Endothelial cell of umbilical vein (primary cell): ENCODE measurements at regions not wholly inside any gene's neighbourhood (a gene's known extent, or its start where the extent isn't known, plus 50 kb on each side); places are given as distances from the start of the nearest gene placed in this dataset.

Experiments
- FOS ChIP-seq: IDR thresholded peaks from 2 replicates; pipeline ENCODE4 v1.6.1; 2011; ENCODE audit warnings: mild to moderate bottlenecking, low read length, moderate library complexity, borderline replicate concordance; ENCODE audit not compliant: insufficient read depth
- POLR2A ChIP-seq: IDR thresholded peaks from 2 replicates; pipeline ENCODE4 v1.6.1; 2012; ENCODE audit warnings: low read depth, mild to moderate bottlenecking, control low read depth, low read length
- POLR2AphosphoS5 ChIP-seq: IDR thresholded peaks from 2 replicates; pipeline ENCODE4 v1.6.1; 2012; ENCODE audit warnings: low read depth, mild to moderate bottlenecking, control low read depth, low read length, moderate library complexity; ENCODE audit not compliant: insufficient read depth
- TF ChIP-seq, protein P1 (sequence below), 2 donors: IDR thresholded peaks; 1 replicate in 1 of 2; 2 replicates in 1 of 2; pipeline ENCODE4 v1.5.1; 2011; ENCODE audit warnings: low read length in 2 of 2, mild to moderate bottlenecking in 2 of 2, moderate library complexity in 2 of 2, control low read depth in 1 of 2, inconsistent platforms in 1 of 2, low read depth in 1 of 2; ENCODE audit not compliant: insufficient read depth in 1 of 2; ENCODE audit errors: extremely low read depth in 1 of 2

DNA sequence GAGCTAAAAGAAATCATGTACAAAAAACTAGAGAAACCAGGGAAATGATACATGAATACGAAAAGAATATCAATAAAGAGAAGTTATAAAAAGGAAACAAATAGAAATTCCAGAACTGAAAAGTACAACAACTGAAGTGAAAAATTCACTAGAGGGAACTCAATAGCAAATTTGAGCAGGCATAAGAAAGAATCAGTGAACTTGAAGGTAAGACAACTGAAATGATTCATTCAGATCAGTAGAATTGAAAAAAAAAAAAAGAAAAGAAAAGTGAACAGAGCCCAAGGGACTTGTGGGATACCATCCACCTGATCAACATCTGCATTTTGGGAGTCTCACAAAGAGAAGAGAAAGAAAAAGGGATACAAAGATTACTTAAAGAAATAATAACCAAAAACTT is 78.3 kb downstream of the HHEX start:
- TF ChIP-seq FOS: no peak
- no peak for TF ChIP-seq POLR2AphosphoS5
- TF ChIP-seq, protein P1, sequence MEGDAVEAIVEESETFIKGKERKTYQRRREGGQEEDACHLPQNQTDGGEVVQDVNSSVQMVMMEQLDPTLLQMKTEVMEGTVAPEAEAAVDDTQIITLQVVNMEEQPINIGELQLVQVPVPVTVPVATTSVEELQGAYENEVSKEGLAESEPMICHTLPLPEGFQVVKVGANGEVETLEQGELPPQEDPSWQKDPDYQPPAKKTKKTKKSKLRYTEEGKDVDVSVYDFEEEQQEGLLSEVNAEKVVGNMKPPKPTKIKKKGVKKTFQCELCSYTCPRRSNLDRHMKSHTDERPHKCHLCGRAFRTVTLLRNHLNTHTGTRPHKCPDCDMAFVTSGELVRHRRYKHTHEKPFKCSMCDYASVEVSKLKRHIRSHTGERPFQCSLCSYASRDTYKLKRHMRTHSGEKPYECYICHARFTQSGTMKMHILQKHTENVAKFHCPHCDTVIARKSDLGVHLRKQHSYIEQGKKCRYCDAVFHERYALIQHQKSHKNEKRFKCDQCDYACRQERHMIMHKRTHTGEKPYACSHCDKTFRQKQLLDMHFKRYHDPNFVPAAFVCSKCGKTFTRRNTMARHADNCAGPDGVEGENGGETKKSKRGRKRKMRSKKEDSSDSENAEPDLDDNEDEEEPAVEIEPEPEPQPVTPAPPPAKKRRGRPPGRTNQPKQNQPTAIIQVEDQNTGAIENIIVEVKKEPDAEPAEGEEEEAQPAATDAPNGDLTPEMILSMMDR (IDR thresholded peaks at IDR 0.05; ENCODE audit: extremely low read depth in 1 of 2, insufficient read depth in 1 of 2, low read depth in 1 of 2, low read length in 2 of 2): no peak
- no peak for TF ChIP-seq POLR2A
